Uterus (tissue), 3 donors: ENCODE measurements at regions not wholly inside any gene's neighbourhood (a gene's known extent, or its start where the extent isn't known, plus 50 kb on each side); places are given as distances from the start of the nearest gene placed in this dataset.

Experiments
- DNase-seq, 2 donors: peaks; one replicate each; pipeline ENCODE4 v3.0.0-alpha.2; 2019 to 2020
- H3K27ac ChIP-seq, 2 donors: fragments of 200-600 bp; sonication (generic); 1 replicate in 1 of 2; 2 replicates in 1 of 2; pipeline ENCODE4 v1.5.1; 2016 to 2018
- H3K27me3 ChIP-seq, 2 donors: fragments of 200-600 bp; sonication (generic); one replicate each; pipeline ENCODE4 v1.5.1; 2018 to 2019; ENCODE audit warnings: control low read depth in 1 of 2
- H3K36me3 ChIP-seq, 2 donors: fragments of 200-600 bp; sonication (generic); one replicate each; pipeline ENCODE4 v1.5.1; 2019; ENCODE audit warnings: control low read depth in 1 of 2
- H3K4me1 ChIP-seq, 2 donors: fragments of 200-600 bp; sonication (generic); one replicate each; pipeline ENCODE4 v1.5.1; 2018 to 2019; ENCODE audit warnings: control low read depth in 1 of 2
- H3K4me3 ChIP-seq, 2 donors: fragments of 200-600 bp; sonication (generic); 1 replicate in 1 of 2; 2 replicates in 1 of 2; pipeline ENCODE4 v1.5.1; 2018 to 2019; ENCODE audit warnings: mild to moderate bottlenecking in 1 of 2
- H3K9me3 ChIP-seq, 2 donors: fragments of 200-600 bp; sonication (generic); one replicate each; pipeline ENCODE4 v1.5.1; 2019; ENCODE audit warnings: control low read depth in 1 of 2
- POLR2A ChIP-seq, 2 donors: fragments of 450-650 bp; IDR thresholded peaks; one replicate each; pipeline ENCODE4 v1.6.1; 2016; ENCODE audit warnings: antibody characterized with exemption in 2 of 2, mild to moderate bottlenecking in 1 of 2, moderate library complexity in 1 of 2
- intact Hi-C: fragments of 100-400 bp; cut with DNase I; formaldehyde crosslinking; loops from one replicate; pipeline ENCODE4 v1.15.1; 2023; ENCODE audit warnings: low total_unique reads
- TF ChIP-seq, protein P1 (sequence below), 4 experiments: fragments of 200-600 bp in 2 of 4; fragments of 450-650 bp in 2 of 4; sonication (generic) in 2 of 4; IDR thresholded peaks; one replicate each; pipeline ENCODE4 v1.5.1; 2016 to 2019; ENCODE audit warnings: antibody characterized with exemption in 4 of 4, mild to moderate bottlenecking in 2 of 4, moderate library complexity in 1 of 4
- donor health status: DM: yes; HTN: yes; CAD: no.

DNA sequence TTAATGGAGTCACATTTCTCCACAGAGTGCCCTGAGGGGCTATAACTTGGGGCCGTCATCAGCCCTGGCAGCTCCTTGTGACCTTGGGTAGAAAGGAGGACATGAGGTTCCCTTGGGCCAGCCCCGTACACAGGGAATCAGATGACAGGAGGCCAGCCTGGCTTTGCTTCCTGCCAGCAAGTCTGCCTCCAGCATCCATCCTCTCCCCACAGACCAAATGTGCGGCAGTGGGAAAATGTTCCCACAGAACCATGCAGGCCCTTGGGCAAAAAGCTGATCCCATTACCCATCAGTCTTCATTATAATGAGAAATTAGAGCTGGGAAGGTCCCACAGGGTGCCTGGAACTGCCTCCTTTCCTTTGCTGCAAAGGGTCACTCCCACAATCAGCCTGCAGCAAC lies 908.3 kb downstream of the GRID1 start:
- H3K4me3 ChIP-seq: no peak overlapping the region
- H3K27ac ChIP-seq: no peak overlapping the region
- H3K4me1 ChIP-seq: no peaks in the 10 kb centered on the region
- DNase-seq: no peak
- no peaks in the 10 kb centered on the region for H3K9me3 ChIP-seq
- intact Hi-C loops: no loop called here
- TF ChIP-seq POLR2A (IDR thresholded peaks at IDR 0.05): no peak
- TF ChIP-seq, protein P1, sequence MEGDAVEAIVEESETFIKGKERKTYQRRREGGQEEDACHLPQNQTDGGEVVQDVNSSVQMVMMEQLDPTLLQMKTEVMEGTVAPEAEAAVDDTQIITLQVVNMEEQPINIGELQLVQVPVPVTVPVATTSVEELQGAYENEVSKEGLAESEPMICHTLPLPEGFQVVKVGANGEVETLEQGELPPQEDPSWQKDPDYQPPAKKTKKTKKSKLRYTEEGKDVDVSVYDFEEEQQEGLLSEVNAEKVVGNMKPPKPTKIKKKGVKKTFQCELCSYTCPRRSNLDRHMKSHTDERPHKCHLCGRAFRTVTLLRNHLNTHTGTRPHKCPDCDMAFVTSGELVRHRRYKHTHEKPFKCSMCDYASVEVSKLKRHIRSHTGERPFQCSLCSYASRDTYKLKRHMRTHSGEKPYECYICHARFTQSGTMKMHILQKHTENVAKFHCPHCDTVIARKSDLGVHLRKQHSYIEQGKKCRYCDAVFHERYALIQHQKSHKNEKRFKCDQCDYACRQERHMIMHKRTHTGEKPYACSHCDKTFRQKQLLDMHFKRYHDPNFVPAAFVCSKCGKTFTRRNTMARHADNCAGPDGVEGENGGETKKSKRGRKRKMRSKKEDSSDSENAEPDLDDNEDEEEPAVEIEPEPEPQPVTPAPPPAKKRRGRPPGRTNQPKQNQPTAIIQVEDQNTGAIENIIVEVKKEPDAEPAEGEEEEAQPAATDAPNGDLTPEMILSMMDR (IDR thresholded peaks at IDR 0.05): no peak
- no peaks in the 10 kb centered on the region for H3K27me3 ChIP-seq
- no peaks in the 10 kb centered on the region for H3K36me3 ChIP-seq

DNA sequence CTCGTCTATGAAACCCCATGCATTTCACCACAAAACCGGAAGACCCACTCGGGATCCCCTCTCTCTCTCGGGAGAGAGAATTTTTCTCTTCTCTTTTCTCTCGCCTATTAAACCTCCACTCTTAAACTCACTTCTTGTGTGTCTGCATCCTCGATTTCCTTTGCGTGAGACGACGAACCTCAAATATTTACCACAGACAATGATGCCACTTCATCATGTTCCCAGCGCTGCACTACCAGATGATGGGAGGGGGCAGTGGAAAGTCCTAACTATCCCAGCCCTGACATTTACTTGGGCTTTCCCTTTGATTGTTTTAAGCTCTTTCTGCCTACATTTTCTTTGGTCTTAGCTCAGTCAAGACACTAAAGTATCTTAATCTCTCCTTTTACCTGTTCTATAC lies 906.7 kb downstream of the GRID1 start:
- intact Hi-C loops: no loop called here
- Histone ChIP-seq H3K36me3 (no peaks in the 10 kb centered on the region), H3K27me3 (no peaks in the 10 kb centered on the region), H3K9me3 (no peaks in the 10 kb centered on the region), H3K27ac (no peak overlapping the region), H3K4me1 (no peaks in the 10 kb centered on the region), H3K4me3 (no peak overlapping the region)
- no peak for DNase-seq
- TF ChIP-seq, protein P1 (IDR thresholded peaks at IDR 0.05): no peak
- TF ChIP-seq POLR2A (IDR thresholded peaks at IDR 0.05): no peak

DNA sequence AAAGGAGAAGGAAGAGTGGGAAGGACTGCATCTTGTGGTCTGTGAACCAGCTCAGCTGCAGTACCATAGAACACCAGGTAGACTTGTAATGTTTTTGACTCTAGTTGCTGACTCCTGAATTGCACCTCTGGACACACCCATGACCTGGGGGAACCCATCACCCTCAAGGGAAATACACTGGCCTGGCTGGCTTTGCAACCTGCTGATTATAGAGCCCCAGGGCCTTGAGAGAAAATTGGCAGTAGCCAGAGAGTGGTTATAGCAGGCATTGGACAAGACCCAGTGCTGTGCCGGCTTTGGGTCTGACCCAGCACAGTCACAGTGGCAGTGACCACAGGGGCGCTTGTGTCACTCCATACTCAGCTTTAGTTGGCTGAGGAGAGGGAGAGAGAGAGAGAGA lies 902.3 kb downstream of the GRID1 start:
- Histone ChIP-seq H3K4me3 (no peak overlapping the region), H3K4me1 (no peaks in the 10 kb centered on the region), H3K36me3 (no peaks in the 10 kb centered on the region), H3K9me3 (no peaks in the 10 kb centered on the region), H3K27ac (no peak overlapping the region), H3K27me3 (no peaks in the 10 kb centered on the region)
- no peak for DNase-seq
- TF ChIP-seq, protein P1 (IDR thresholded peaks at IDR 0.05): no peak
- no peak for TF ChIP-seq POLR2A (IDR thresholded peaks at IDR 0.05)
- intact Hi-C loops: no loop called here

DNA sequence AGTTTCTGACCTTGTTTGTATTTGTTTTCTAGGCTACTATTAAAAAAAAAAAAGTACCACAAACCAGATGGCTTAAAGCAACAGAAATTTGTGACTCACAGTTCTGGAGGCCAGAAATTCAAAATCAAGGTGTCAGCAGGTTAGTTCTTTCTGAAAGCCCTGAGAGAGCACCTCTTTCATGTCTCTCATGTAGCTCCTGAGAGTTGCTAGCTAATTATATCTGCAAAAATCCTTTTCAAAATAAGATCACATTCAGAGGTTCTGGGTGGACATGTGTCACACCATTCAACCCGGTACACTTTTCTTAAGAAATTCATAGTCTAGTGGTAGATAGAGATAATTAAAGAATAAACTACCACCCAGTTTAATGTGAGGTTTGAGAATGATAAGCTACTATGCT lies 888.6 kb downstream of the GRID1 start:
- TF ChIP-seq, protein P1 (IDR thresholded peaks at IDR 0.05): no peak
- no peak for TF ChIP-seq POLR2A (IDR thresholded peaks at IDR 0.05)
- H3K27ac ChIP-seq: no peak overlapping the region
- no peak overlapping the region for H3K4me3 ChIP-seq
- no peaks in the 10 kb centered on the region for H3K36me3 ChIP-seq
- no peaks in the 10 kb centered on the region for H3K4me1 ChIP-seq
- no peaks in the 10 kb centered on the region for H3K9me3 ChIP-seq
- no peaks in the 10 kb centered on the region for H3K27me3 ChIP-seq
- intact Hi-C loops: no loop called here
- no peak for DNase-seq

DNA sequence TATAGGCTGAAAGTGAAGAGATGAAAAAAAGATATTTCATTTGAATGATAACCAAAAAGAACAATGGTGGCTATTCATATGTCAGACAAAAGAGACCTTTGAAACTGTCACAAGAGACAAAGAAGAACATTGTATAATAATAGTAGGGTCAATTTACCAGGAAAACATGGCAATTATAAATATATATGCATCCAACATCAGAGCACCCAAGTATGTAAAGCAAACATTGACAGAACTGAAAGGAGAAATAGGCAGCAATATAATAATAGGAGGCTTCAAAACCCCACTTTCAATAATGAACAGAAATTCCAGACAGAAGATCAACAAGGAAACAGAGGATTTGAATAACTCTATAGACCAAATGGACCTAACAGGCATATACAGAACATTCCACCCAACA lies 876.2 kb downstream of the GRID1 start:
- Histone ChIP-seq H3K36me3 (no peaks in the 10 kb centered on the region), H3K4me1 (no peaks in the 10 kb centered on the region), H3K4me3 (no peak overlapping the region), H3K27me3 (no peaks in the 10 kb centered on the region), H3K9me3 (no peaks in the 10 kb centered on the region), H3K27ac (no peak overlapping the region)
- DNase-seq: no peak
- TF ChIP-seq, protein P1 (IDR thresholded peaks at IDR 0.05): no peak
- no peak for TF ChIP-seq POLR2A (IDR thresholded peaks at IDR 0.05)
- intact Hi-C loops: no loop called here
